ENCODE measurements at regions not wholly inside any gene's neighbourhood (a gene's known extent, or its start where the extent isn't known, plus 50 kb on each side); places are given as distances from the start of the nearest gene placed in this dataset.

DNA sequence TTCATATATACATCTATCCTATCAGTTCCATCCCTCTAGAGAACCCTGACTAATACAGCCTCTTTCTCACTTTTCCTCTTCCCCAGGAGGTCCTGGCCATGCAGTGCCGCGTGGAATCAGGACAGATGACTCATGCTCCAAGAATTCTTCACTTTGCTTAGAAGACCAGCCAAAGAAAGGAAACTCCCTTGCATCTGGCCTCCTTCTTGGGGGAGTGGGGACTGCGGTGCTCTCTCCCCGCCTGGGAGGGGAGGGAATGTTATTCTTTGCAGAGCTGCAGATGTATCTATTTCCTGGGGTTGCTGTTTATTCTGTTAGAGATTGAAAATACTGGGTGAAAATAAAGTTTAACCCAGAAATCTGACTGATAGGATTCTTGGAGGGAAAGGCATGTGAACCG is 111.5 kb upstream of the SH3BP4 start:
- no peak for DNase-seq (ENCODE audit: low read depth in 2 of 3, low spot score in 2 of 3)

DNA sequence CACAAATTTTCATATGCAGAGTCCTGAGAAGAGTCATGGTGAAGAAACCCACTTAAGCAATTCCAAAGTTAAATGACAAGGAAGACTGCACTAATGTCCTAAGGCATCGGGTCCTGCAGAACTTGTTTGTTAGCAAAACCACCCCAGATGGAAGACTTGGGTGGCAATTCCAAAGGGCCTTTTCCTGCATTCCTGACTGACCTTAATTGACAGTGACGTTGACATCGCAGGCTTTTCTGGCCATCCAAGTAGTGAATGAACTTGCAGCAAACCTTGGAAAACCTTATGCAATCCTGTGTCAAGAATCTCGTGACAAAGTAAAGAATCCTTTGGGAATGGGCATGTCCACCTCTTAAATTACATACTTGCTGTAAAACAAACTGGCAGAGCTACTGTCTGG is 112.5 kb upstream of the SH3BP4 start:
- no peak for DNase-seq (ENCODE audit: low read depth in 2 of 3, low spot score in 2 of 3)

DNA sequence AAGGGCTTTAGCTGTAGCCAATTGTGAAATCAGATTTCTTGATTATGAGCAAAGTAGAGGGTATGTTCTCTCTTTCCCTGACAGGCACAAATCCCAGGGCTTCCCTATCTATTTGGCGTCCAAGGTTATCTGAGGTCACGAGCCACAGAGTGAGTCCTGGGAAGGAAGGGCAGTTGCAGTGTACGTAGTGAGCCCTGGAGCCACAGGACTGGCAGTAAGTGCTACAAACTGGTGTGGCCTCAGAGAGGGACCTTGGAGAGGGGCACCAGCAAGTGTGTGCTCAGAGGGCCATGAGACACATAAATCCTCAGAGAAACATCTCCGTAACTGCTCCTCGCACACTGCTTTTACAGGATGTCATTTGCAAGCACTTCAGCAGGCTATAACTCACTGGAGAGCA is 115.5 kb upstream of the SH3BP4 start:
- no peak for DNase-seq (ENCODE audit: low read depth in 2 of 3, low spot score in 2 of 3)

DNA sequence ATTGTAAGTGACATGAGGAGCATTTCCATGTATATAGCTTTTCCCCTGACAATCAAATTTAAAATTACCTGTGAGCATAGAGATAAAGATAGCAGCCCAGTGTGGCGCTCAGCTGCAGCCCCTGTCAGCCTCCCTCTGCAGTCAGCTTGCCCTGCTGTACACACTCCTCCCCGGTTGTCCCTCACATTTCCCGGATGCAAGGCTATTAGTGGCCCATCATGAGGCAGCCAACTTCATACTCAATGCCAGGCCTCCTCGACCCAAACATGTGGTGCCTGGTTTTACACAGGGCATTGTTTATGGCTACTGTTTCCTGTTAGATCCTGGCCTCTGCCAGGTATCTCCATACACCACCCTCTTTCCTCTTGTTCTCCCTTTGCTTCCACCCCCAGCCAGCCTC is 116.1 kb upstream of the SH3BP4 start:
- DNase-seq (ENCODE audit: low read depth in 2 of 3, low spot score in 2 of 3) = no peak

DNA sequence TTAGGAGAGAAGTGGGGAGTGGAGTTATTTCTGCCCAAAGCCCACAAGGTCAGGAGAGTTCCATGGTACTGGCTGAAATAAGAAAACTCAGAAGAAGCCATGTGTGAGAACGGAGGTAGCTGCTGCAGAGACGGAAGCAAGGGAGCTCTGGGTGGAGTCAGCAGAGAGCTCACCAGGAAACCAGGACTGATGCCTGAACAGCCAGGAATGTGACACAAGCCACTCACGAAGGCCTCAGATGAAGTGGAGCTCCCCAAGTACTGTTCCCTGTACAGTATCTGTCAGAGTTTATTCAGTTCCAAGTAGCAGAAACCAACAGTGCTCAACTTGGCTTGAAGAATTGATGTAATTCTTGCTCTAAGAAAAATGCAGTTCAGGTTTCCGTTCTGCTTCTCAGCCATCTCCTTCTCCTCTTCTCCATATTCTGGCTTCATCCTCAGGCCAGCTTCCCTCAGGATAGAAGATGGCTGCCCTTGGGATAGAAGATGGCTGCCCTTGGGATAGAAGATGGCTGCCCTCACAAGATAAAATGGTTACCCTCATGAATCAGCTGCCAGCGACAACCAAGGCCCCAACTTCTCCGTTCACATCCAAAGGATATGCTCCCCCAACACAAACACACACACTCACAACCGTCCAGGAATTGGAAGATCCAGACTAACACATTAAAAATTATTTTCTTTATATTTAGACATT is 117.4 kb upstream of the SH3BP4 start:
- no peak for DNase-seq (ENCODE audit: low read depth in 2 of 3, low spot score in 2 of 3)

DNA sequence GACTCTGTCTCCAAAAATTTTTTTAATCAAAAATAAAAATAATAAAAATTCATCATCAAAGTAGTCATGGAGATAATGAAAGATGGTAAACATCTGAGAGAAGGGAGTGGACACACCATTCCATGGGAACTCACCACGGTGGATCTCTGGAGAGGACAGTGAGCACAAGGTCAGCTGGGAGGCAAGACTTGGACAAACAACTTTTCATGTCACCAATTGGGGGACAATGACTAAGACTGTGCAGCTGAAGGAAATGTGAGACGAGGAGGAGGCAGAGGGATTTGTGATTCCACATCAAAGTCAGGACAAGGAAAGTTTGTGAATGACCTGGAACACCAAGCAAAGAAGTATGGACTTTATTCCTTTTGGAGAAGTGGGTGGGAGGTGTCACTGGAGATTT is 121.0 kb upstream of the SH3BP4 start:
- no peak for DNase-seq (ENCODE audit: low read depth in 2 of 3, low spot score in 2 of 3)

DNA sequence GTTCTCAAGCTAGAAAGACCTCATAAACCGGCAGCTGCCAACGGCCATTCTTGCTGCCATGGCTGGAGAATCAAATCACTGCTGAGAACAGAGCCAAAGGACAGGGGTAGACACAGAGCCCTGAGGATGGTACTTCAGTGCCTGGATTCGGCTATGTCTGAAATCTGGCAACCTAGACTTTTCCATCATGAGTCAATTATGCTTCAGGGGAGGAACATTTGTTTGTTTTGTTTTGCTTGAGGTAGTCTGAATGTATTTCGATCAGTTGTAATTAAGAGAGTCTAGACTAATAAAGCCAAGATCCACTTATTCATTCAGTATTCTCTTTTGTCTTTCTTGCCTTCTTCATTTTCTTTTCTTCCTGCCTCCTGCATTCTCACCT is 122.8 kb upstream of the SH3BP4 start:
- DNase-seq (ENCODE audit: low read depth in 2 of 3, low spot score in 2 of 3) = no peak

DNA sequence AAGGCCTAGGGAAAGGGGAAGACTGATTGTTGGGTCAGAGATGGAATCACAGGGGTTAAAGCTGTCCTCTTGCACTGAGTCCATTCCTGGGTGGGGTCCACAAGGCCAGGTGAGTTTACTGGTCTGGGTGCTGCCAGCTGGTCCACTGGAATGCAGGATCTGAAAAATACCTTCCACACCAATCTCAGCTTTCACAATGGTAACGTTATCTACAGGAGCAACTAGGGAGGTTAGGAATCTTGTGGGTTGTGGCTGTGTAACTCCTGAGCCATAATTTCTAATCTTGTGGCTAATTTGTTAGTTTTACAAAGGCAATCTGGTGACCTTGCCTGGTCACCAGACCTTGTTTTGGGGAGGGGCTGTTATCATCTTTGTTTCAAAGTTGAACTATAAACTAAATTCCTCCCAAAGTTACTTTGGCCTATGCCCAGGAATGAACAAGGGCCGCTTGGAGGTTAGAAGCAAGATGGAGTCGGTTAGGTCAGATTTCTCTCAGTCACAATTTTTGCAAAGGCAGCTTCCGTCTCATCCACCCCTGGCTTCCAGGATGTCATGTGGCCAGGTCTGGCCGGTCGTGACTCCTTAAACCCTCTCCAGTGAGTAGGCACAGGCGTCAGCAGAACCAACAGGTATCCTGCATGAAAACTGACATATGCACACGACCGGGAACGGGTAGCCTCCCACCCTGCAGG is 123.3 kb upstream of the SH3BP4 start:
- DNase-seq (ENCODE audit: low read depth in 2 of 3, low spot score in 2 of 3) = no peak

DNA sequence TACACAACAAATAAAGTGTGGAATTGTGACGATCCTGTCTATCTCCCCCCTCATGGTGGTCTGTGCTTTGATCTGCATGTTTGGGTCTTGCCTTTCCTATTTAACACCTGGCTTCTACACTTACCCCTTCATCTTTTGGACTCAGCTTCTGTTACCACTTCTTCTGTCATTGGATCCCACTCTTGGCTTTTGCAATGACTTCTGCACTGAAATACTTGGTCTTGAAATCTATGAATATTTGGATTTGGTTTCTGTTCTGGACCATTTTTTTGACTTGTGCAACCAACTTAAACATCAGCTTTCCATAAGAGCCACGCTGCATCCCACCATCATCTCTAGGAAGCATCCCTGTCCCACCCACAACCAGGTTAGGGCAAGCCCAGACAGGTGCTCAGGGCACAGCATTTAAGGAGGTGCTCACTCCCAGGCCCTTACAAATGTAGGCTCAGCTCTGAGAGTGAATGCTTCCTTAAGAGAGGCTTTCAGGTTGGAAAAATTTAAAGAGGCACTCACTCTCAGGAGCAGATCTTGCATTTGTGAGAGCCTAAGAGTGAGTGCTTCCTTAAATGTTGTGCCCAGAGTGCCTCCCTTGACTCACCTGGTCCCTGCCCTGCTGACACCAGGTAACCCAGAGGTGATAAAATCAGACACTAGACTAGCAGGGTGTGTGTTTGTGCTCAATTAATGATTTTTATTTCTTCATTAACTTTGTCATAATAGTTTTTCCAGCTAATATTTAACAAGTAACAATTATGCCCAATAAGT is 124.5 kb upstream of the SH3BP4 start:
- no peak for DNase-seq (ENCODE audit: low read depth in 2 of 3, low spot score in 2 of 3)

DNA sequence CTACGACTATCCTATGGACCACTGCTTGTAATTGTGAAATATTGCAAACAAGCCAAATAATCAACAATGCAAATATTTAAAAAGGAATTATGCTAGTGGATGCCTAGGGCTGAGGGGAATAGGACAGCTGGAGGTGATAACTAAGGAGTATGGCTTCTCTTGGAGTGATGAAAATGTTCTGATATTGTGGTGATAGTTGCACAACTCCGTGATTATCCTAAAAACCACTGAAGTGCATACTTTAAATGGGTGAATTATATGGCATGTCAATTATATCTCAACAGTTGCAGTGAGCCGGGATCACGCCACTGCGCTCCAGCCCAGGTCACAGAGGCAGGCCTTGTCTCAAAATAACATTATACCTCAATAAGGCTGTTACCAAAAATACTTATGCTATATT is 125.1 kb upstream of the SH3BP4 start:
- DNase-seq (ENCODE audit: low read depth in 2 of 3, low spot score in 2 of 3) = no peak

DNA sequence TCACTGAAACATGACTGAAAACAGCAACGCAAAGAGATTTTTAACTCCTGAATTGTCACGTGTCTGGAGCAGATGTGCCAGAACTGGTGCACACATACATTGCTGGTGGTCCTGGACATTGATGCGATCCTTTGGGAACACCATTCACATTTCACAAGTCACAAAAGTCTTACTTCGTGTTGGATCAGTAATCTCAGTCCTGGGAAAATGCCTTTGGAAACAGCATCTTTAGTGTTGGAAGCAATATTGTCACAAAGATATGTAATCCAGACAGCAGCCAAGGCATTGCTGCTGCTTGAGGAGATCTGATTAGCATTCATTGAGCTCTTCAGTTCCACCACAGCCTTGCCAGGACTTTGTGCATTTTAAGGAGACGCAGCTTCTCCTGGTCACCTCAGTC is 126.2 kb upstream of the SH3BP4 start:
- DNase-seq (ENCODE audit: low read depth in 2 of 3, low spot score in 2 of 3) = no peak

DNA sequence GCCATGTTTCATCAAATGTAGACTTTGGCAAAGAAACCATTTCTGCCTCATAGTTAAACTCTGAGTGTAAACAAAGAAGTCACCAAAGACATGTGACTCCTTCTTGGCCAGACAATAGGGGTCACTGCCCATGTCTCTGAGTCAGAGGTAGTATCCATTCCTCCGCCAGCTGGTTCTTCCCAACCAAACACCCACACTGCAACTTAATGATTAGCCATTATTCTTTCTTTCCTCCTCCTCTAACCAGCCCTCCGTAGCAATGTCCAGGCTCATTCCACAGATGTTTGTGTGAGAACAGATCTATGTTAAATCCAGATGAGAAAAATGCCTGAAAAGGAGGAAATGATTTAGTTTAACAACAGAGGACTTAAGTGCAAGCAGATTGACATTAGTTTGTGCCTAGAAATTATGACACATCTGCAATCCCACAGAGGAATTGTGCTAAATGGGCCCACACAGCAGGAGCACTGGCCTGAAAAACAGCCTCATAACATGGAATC is 127.9 kb upstream of the SH3BP4 start:
- no peak for DNase-seq (ENCODE audit: low read depth in 2 of 3, low spot score in 2 of 3)

DNA sequence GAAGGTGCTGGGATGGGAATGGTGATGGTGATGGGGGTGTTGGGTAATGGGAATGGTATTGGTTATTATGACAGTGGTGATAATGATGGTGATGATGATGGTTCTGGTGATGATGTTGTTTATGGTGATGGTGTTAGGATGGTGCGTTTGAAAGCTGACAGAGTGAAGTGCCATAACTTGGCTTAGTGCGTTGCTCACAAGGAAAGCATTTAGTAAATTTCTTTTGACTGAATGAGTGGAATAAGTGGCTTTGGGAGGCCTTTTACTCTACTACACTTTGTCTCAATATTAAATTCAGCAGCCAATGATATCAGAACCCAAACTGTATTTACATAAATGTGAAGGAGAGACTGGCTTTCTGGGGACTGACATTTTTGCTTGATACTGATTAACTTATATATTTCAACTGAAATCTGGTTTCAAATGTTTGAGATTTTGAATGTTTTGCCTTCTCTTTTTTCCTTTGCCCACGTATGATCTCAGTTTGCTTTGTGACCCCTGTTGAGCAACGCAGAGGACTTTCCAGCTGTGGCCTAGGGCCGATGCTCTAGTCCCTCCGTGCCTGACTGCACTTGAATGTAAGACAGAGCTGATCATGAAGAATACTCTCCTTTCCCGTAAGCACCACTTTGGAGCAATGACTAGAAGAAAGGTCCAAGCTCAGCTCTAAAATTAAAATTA is 128.5 kb upstream of the SH3BP4 start:
- no peak for DNase-seq (ENCODE audit: low read depth in 2 of 3, low spot score in 2 of 3)

DNA sequence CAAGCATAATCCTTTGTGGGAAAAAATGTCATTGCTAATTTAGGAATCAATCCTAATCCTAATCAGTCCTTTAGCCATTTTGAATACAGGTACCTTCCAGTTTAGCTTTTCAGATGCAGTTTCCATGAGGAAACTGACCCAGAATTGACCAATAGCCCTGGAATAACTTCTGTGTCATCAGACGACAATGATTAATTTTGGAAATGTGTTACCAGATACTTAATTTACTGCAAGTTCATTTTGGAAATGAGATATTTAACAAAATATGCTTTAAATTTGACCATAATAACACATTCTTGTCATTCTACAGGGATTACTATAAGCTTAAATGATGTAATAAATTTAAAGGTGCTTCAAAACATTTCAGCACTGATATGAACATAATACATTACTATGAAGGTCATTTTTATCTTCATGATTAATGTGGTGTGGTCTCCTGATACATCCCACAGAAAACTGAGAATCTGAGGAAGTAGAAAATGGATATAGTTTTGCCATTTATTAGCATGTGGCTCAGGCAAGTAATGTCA is 129.8 kb upstream of the SH3BP4 start:
- no peak for DNase-seq (ENCODE audit: low read depth in 2 of 3, low spot score in 2 of 3)

DNA sequence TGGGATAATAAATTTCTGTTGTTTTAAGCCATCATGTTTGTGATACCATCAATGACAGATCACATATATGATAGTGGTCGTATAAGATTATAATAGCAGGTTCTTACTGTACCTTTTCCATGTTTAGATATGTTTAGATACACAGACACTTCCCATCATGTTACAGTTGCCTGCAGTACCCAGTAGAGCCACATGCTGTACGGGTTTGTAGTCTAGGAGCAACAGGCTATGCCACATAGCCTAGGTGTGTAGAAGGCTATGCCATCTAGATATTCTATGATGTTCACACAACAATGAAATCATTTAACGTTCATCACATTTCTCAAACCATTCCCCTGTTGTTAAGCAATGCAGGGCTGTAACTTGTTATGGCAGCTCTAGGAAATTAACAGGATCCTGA is 132.9 kb upstream of the SH3BP4 start:
- DNase-seq (ENCODE audit: low read depth in 2 of 3, low spot score in 2 of 3) = no peak

DNA sequence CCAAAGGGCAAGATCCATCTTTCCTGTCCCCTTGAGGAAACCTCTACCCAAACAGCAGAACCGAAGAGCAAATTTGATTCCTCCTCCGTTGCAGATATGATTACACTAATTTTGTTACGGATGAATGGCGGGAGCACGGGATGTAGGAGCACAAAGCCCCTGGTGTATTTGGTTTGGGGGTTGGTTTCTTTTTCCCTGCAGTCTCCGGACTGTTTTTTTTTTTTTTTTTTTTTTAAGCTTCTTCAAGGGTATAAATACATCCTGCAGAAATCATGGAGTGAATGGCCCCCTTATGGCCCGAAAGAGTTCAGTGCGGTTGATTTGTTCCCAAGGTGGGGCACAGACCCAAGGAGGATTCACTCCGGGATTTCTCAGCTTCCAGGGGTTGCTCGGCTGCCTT is 135.3 kb upstream of the SH3BP4 start:
- DNase-seq (ENCODE audit: low read depth in 2 of 3, low spot score in 2 of 3) = no peak

DNA sequence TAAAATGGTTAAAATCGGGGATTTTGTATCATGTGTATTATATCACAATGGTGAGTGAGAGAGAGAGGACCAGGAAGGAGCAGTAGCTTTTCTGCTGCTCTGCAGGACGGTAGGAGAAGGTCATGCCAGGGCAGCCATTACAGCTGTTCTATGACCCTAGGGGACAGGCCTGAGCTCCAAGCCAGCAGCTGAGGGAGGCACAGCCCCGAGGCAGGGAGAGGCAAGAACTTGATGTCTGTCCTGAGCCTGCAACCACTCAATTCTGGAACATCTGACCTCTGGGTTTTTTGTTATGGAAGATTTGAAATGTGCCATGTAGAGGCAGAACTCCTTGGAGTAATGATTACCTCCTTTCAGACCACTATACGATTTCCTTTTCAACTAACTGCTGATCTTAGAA is 135.8 kb upstream of the SH3BP4 start:
- no peak for DNase-seq (ENCODE audit: low read depth in 2 of 3, low spot score in 2 of 3)

DNA sequence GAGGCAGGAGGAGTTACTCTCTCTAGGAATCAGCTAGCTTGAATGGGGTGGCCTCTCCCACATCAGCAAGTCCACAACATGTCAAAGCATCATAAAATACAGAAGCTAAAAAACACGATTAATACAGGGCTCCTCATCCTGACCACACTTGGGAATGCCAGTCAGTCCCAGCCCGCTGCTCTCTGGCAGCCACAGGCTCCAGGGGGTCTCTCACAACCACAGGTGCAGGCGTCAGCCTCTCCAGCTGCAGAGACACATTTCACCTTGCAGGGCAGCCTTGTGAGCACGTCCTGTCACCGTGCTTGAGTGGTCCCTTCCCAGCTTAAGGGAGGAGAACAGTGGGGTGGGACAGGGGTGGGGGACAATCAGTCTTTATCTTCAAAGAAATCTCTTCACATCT is 137.4 kb upstream of the SH3BP4 start:
- DNase-seq (ENCODE audit: low read depth in 2 of 3, low spot score in 2 of 3) = no peak

DNA sequence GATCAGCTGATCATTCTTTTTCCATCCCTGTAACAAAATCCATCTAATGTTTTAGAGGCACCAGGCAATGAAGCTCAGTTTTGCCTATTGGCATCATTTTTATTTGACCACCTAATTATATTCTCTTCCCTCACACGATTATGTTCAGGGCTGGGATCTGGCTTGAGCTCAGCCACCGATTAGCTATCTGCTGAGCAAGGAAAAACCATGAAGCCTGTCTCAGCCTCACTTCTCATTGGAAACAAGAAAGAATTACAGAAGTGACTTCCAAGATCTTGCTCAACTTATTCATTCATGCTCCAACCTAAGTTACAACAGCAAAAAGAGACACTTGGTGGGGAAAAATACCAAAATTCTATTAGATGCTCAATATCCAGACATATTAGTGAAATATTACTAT is 139.0 kb upstream of the SH3BP4 start:
- no peak for DNase-seq (ENCODE audit: low read depth in 2 of 3, low spot score in 2 of 3)

DNA sequence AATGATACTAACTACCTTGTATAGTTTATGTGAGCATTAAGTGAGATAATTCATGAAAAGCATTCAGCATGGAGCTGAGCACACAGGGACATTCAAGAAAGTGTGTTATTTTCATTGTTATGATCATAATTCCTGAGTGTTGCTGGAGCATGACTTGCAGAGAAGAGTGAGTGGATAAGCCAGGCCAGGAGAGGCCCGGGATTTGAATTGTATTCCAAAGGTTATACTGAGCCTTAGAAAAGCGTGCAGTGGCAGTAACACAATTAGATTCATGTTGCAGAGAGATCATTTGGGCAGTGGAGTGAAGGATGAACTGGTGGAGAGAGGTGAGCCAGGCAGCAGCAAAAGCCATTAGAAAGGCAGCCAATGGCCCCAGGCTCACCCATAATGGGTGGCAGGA is 142.9 kb upstream of the SH3BP4 start:
- no peak for DNase-seq (ENCODE audit: low read depth in 2 of 3, low spot score in 2 of 3)

DNA sequence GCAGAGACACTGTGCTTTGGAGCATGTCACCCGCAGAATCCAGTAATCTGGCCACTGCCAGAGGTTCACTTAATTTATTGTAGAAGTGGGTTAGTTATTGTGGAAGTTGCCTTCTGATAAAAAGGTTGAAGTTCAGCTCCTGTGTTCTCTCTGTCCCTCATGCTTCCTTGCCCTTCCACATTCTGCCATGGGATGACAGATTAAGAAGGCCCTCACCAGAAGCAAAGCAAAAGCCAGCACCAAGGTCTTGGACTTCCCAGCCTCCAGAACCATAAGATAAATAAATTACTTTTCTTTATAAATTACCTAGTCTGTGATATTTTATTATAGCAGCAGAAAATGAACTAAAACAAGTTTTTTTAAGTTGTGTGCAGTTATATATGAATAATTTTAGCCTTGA is 145.0 kb upstream of the SH3BP4 start:
- DNase-seq (ENCODE audit: low read depth in 2 of 3, low spot score in 2 of 3) = no peak

All from activated CD8-positive, alpha-beta memory T cell treated with anti-CD3 and anti-CD28 coated beads for 48 hours (primary cell).